Inflammatory macrophage treated with lipopolysaccharide for 4 hours (primary cell): ENCODE measurements at regions not wholly inside any gene's neighbourhood (a gene's known extent, or its start where the extent isn't known, plus 50 kb on each side); places are given as distances from the start of the nearest gene placed in this dataset.
A peak's percentile ranks its signal among the peaks of the same experiment; 100 is the strongest.

ENCODE experiments used
- DNase-seq: peaks from one replicate; pipeline ENCODE4 v3.0.0-alpha.2; 2020

GRCh38 chr1:189851806-189852367 lies 625.8 kb downstream of the BRINP3 start:
- no peak for DNase-seq

- peak; percentile 5 for DNase-seq
Observed at GRCh38 chr1:189859385-189859977, 618.2 kb downstream of the BRINP3 start.

- no peak for DNase-seq
Observed at GRCh38 chr1:189866606-189867005, 611.1 kb downstream of the BRINP3 start.

- no peak for DNase-seq
Observed at GRCh38 chr1:189868021-189868420, 609.6 kb downstream of the BRINP3 start.

GRCh38 chr1:189874715-189875435 lies 602.8 kb downstream of the BRINP3 start:
- DNase-seq: no peak

GRCh38 chr1:189880135-189880534 lies 597.5 kb downstream of the BRINP3 start:
- no peak for DNase-seq

GRCh38 chr1:189899686-189900425 lies 577.8 kb downstream of the BRINP3 start:
- no peak for DNase-seq

- no peak for DNase-seq
Observed at GRCh38 chr1:189904509-189904908, 573.2 kb downstream of the BRINP3 start.

GRCh38 chr1:189908113-189908512 lies 569.6 kb downstream of the BRINP3 start:
- DNase-seq: no peak

- no peak for DNase-seq
Observed at GRCh38 chr1:189921613-189922012, 556.1 kb downstream of the BRINP3 start.

- DNase-seq: no peak
Observed at GRCh38 chr1:189927641-189928040, 550.0 kb downstream of the BRINP3 start.

GRCh38 chr1:189929501-189930099 lies 548.1 kb downstream of the BRINP3 start:
- DNase-seq: no peak

- no peak for DNase-seq
Observed at GRCh38 chr1:189936861-189937260, 540.8 kb downstream of the BRINP3 start.

GRCh38 chr1:189939967-189940366 lies 537.7 kb downstream of the BRINP3 start:
- no peak for DNase-seq

GRCh38 chr1:189941922-189942321 lies 535.7 kb downstream of the BRINP3 start:
- DNase-seq: no peak

GRCh38 chr1:189958756-189959155 lies 518.9 kb downstream of the BRINP3 start:
- DNase-seq: no peak

- DNase-seq: no peak
Observed at GRCh38 chr1:189960769-189961168, 516.9 kb downstream of the BRINP3 start.

GRCh38 chr1:189962181-189962580 lies 515.5 kb downstream of the BRINP3 start:
- DNase-seq: no peak

- DNase-seq: no peak
Observed at GRCh38 chr1:189970331-189971230, 507.1 kb downstream of the BRINP3 start.

GRCh38 chr1:189971656-189972055 lies 506.0 kb downstream of the BRINP3 start:
- no peak for DNase-seq

GRCh38 chr1:189977184-189977583 lies 500.5 kb downstream of the BRINP3 start:
- DNase-seq: no peak
